Tibial nerve (tissue), 4 donors: ENCODE measurements at regions not wholly inside any gene's neighbourhood (a gene's known extent, or its start where the extent isn't known, plus 50 kb on each side); places are given as distances from the start of the nearest gene placed in this dataset.

Experiments used
- EP300 ChIP-seq, 2 donors: sonication (generic); formaldehyde crosslinking; IDR thresholded peaks; one replicate each; pipeline ENCODE4 v1.6.1; 2017; ENCODE audit warnings: antibody characterized with exemption in 2 of 2, mild to moderate bottlenecking in 1 of 2
- POLR2A ChIP-seq, 2 donors: fragments of 450-650 bp; IDR thresholded peaks; one replicate each; pipeline ENCODE4 v1.6.1; 2017; ENCODE audit warnings: antibody characterized with exemption in 2 of 2, mild to moderate bottlenecking in 2 of 2, moderate library complexity in 2 of 2
- TF ChIP-seq, protein P1 (sequence below), 5 experiments: fragments of 200-600 bp in 3 of 5; fragments of 450-650 bp in 2 of 5; sonication (generic) in 3 of 5; IDR thresholded peaks; one replicate each; pipeline ENCODE4 v1.5.1; 2016 to 2019; ENCODE audit warnings: antibody characterized with exemption in 5 of 5, mild to moderate bottlenecking in 3 of 5, moderate library complexity in 2 of 5

DNA sequence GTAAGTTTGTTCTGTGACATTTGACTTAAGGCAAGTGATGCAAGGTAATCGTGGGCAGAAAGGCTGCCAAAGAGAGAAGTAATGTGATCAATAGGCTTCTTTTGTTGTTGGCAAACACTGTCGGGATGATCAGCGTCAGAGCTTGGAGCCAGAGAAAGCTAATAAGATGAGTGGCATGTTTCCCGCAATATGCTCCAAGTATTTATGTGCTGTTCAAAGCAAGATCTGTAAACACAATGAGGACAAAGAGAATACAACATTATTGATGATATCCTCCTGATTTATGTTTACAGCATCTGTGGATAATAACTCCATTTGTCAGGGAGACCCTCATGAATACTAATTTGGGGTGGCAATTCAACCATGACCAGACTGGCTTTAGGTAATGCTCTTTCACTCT, 603.3 kb downstream of the TDRD15 start:
- TF ChIP-seq, protein P1, sequence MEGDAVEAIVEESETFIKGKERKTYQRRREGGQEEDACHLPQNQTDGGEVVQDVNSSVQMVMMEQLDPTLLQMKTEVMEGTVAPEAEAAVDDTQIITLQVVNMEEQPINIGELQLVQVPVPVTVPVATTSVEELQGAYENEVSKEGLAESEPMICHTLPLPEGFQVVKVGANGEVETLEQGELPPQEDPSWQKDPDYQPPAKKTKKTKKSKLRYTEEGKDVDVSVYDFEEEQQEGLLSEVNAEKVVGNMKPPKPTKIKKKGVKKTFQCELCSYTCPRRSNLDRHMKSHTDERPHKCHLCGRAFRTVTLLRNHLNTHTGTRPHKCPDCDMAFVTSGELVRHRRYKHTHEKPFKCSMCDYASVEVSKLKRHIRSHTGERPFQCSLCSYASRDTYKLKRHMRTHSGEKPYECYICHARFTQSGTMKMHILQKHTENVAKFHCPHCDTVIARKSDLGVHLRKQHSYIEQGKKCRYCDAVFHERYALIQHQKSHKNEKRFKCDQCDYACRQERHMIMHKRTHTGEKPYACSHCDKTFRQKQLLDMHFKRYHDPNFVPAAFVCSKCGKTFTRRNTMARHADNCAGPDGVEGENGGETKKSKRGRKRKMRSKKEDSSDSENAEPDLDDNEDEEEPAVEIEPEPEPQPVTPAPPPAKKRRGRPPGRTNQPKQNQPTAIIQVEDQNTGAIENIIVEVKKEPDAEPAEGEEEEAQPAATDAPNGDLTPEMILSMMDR (IDR thresholded peaks at IDR 0.05), result no peak
- TF ChIP-seq POLR2A (IDR thresholded peaks at IDR 0.05) (no peak), EP300 (IDR thresholded peaks at IDR 0.05) (no peak)
